ENCODE measurements at regions not wholly inside any gene's neighbourhood (a gene's known extent, or its start where the extent isn't known, plus 50 kb on each side); places are given as distances from the start of the nearest gene placed in this dataset.

- TF ChIP-seq CTCF (IDR thresholded peaks at IDR 0.05): no peak
- no peak for TF ChIP-seq ZFX (IDR thresholded peaks at IDR 0.05; ENCODE audit: borderline replicate concordance)
Observed at GRCh38 chr7:18276380-18276779, 219.2 kb upstream of the HDAC9 start.

All from 22Rv1 (cell line).